AG09319 (cell line): ENCODE measurements at regions not wholly inside any gene's neighbourhood (a gene's known extent, or its start where the extent isn't known, plus 50 kb on each side); places are given as distances from the start of the nearest gene placed in this dataset.

Source experiments
- DNase-seq: peaks from one replicate; pipeline ENCODE4 v3.0.0-alpha.2; 2010; ENCODE audit warnings: low read depth; ENCODE audit errors: extremely low read depth
- CTCF ChIP-seq: IDR thresholded peaks from 2 replicates; pipeline ENCODE4 v1.5.1; 2011; ENCODE audit warnings: low read depth, mild to moderate bottlenecking, inconsistent platforms, low read length, moderate library complexity

GRCh38 chr4:66923081-66923865 is 622.0 kb downstream of the CENPC start:
- TF ChIP-seq CTCF, result no peak
- DNase-seq, result no peak

DNA sequence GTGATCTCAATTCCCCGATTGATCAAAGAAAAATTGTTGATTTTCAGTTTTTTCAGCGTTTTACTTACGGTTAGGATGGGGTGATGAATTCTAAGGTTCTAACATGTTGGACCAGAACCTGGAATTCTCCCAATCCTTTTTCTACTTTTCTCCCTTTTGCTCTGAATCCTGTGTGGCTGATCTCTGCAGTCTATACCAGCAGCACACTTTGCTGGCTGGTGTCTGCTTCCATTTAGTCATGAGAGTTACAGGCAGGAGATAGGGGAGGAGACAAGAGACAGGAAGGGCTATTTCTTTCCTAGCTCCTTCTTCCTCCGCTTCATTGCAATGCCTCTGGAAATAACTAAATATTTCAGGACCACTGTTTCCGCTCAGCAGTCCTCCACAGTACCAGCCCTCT is 623.9 kb downstream of the CENPC start:
- no peak for TF ChIP-seq CTCF
- DNase-seq, result no peak

DNA sequence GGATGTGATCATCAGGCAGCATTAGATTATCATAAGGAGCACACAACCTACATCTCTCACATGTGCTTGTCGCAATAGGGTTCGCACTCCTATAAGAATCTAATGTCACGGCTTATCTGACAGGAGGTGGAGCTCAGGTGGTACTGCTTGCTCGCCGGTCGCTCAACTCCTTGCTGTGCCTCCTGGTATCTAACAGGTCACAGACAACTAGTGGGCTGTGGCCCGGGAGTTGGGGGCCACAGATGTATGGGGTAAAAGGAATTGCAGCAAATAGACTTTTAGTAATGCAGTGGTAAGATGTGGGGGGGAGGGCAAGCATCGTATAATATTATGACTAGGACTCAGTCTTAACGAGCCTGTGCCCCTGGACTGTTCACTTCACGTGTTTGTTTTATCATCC is 624.8 kb downstream of the CENPC start:
- no peak for TF ChIP-seq CTCF

GRCh38 chr4:66911880-66912279 is 633.4 kb downstream of the CENPC start:
- DNase-seq, result no peak
- no peak for TF ChIP-seq CTCF

More for the DNA sequence above, 624.8 kb downstream of the CENPC start:
- no peak for DNase-seq

- DNase-seq, result no peak
- TF ChIP-seq CTCF, result no peak
These were observed 639.0 kb downstream of the CENPC start for GRCh38 chr4:66906314-66906713.

DNA sequence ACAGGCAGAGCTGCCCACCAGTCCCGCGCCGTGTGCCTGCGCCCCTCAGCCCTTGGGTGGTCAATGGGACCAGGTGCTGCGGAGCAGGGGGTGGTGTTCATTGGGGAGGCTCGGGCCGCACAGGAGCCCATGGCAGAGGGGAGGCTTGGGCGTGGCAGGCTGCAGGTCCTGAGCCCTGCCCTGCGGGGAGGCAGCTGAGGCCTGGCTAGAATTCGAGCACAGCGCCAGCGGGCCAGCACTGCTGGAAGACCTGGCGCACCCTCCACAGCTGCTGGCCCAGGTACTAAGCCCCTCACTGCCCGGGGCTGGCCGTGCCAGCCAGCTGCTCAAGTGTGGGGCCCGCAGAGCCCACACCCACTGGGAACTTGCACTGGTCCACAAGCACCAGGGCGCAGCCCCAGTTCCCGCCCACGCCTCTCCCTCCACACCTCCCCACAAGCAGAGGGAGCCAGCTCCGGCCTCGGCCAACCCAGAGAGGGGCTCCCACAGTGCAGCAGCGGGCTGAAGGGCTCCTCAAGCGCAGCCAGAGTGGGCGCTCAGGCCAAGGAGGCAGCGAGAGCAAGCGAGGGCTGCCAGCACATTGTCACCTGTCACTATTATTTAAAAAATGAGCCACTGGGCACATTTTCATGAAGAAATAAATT is 645.8 kb downstream of the CENPC start:
- no peak for DNase-seq
- no peak for TF ChIP-seq CTCF

GRCh38 chr4:66893807-66894206 is 651.5 kb downstream of the CENPC start:
- TF ChIP-seq CTCF, result no peak

More at GRCh38 chr4:66893807-66894206, 651.5 kb downstream of the CENPC start:
- no peak for DNase-seq
